A549 (cell line): ENCODE measurements at regions not wholly inside any gene's neighbourhood (a gene's known extent, or its start where the extent isn't known, plus 50 kb on each side); places are given as distances from the start of the nearest gene placed in this dataset.

Experiments
- ATAC-seq, 2 experiments: fragments of 200-7000 bp in 1 of 2; fragments of >200 bp in 1 of 2; cut with Nextera tagmentation in 1 of 2; cut with Tn5 transposase in 1 of 2; 3 replicates each; pipeline versions ENCODE4 v1.8.0 to v1.9.1; 2018 to 2020; ENCODE audit warnings: mild to moderate bottlenecking in 1 of 2, moderate library complexity in 1 of 2
- CTCF ChIA-PET: fragments of 300-600 bp; sonication (Branson Sonifier 250); formaldehyde crosslinking; extraction: SDS; loops from one replicate; lab custom pipeline; 2021; ENCODE audit warnings: antibody characterized with exemption, inconsistent platforms; lab: Yijun Ruan, JAX
- POLR2A ChIA-PET: fragments of 350-600 bp; formaldehyde crosslinking; extraction: SDS; loops from one replicate; lab custom pipeline; 2021; ENCODE audit warnings: antibody characterized with exemption, inconsistent platforms; lab: Yijun Ruan, JAX
- DNase-seq, 2 experiments: peaks; one replicate each; pipeline versions ENCODE4 v3.0.0 to v3.0.0-alpha.2; 2011 to 2016; ENCODE audit warnings: low read depth in 1 of 2, low spot score in 1 of 2
- FAIRE-seq: peaks from 2 replicates; lab custom pipeline; 2011; peaks lifted over from hg19 to GRCh38; lab: Jason Lieb, UNC
- H3K27ac ChIP-seq, 2 experiments: fragments of >200 bp; sonication (Bioruptor Twin); formaldehyde crosslinking; 3 replicates each; pipeline ENCODE4 v1.5.1; 2016 to 2017
- H3K4me1 ChIP-seq: fragments of >200 bp; sonication (Bioruptor Twin); formaldehyde crosslinking; 3 replicates; pipeline ENCODE4 v1.6.1; 2016
- H3K4me2 ChIP-seq: fragments of >200 bp; sonication (Bioruptor Twin); formaldehyde crosslinking; 3 replicates; pipeline ENCODE4 v1.6.1; 2016
- H3K4me3 ChIP-seq: fragments of >200 bp; sonication (Bioruptor Twin); formaldehyde crosslinking; 3 replicates; pipeline ENCODE4 v1.5.1; 2016
- H3K9me3 ChIP-seq: fragments of >200 bp; sonication (Bioruptor Twin); formaldehyde crosslinking; 3 replicates; pipeline ENCODE4 v1.6.1; 2016
- ATOH8 ChIP-seq: fragments of 250-450 bp; sonication (Bioruptor Pico); IDR thresholded peaks from 2 replicates; pipeline ENCODE4 v1.5.0; 2020; ENCODE audit warnings: low read depth, mild to moderate bottlenecking, moderate library complexity
- CBX2 ChIP-seq: fragments of 200-600 bp; sonication (generic); IDR thresholded peaks from 2 replicates; pipeline ENCODE4 v1.6.1; 2016; ENCODE audit warnings: low read depth, mild to moderate bottlenecking, borderline replicate concordance
- CBX8 ChIP-seq: fragments of 200-600 bp; sonication (generic); IDR thresholded peaks from 2 replicates; pipeline ENCODE4 v1.6.1; 2016
- CHD2 ChIP-seq: fragments of 150-350 bp; IDR thresholded peaks from 2 replicates; pipeline ENCODE4 v1.6.1; 2014; ENCODE audit warnings: low read length; ENCODE audit not compliant: partially characterized antibody
- CTCF ChIP-seq: fragments of >200 bp; sonication (Bioruptor Twin); formaldehyde crosslinking; IDR thresholded peaks from 3 replicates; pipeline ENCODE4 v1.5.1; 2016
- EHF ChIP-seq: fragments of 250-450 bp; sonication (Bioruptor Pico); IDR thresholded peaks from 2 replicates; pipeline ENCODE4 v1.5.0; 2020; ENCODE audit warnings: mild to moderate bottlenecking
- EP300 ChIP-seq, 2 experiments: fragments of >200 bp; sonication (Bioruptor Twin); formaldehyde crosslinking; IDR thresholded peaks; 2 replicates in 1 of 2; 3 replicates in 1 of 2; pipeline ENCODE4 v1.6.1; 2016 to 2017
- FOSL2 ChIP-seq, 2 experiments: fragments of 450-650 bp in 1 of 2; fragments of >200 bp in 1 of 2; sonication (Bioruptor Twin) in 1 of 2; formaldehyde crosslinking; IDR thresholded peaks; 2 replicates each; pipeline versions ENCODE4 v1.5.0 to v1.6.1; 2016 to 2020; ENCODE audit warnings: mild to moderate bottlenecking in 1 of 2, moderate library complexity in 1 of 2
- FOXS1 ChIP-seq: fragments of 250-450 bp; sonication (Bioruptor Pico); IDR thresholded peaks from 2 replicates; pipeline ENCODE4 v1.5.0; 2020; ENCODE audit warnings: mild to moderate bottlenecking, moderate library complexity
- HDAC2 ChIP-seq: fragments of 200-600 bp; sonication (generic); IDR thresholded peaks from 2 replicates; pipeline ENCODE4 v1.6.1; 2016
- HES2 ChIP-seq: fragments of >200 bp; sonication (Bioruptor Twin); formaldehyde crosslinking; IDR thresholded peaks from 2 replicates; pipeline ENCODE4 v1.6.1; 2016
- HOXB13 ChIP-seq: fragments of 250-450 bp; sonication (Bioruptor Pico); IDR thresholded peaks from 2 replicates; pipeline ENCODE4 v1.5.0; 2020; ENCODE audit warnings: low read depth, mild to moderate bottlenecking, moderate library complexity
- HOXB5 ChIP-seq: fragments of 250-450 bp; sonication (Bioruptor Pico); IDR thresholded peaks from 2 replicates; pipeline ENCODE4 v1.5.0; 2020; ENCODE audit warnings: mild to moderate bottlenecking, moderate library complexity
- JUNB ChIP-seq: fragments of >200 bp; sonication (Bioruptor Twin); formaldehyde crosslinking; IDR thresholded peaks from 2 replicates; pipeline ENCODE4 v1.6.1; 2016
- KDM1A ChIP-seq: fragments of 200-600 bp; sonication (generic); IDR thresholded peaks from 2 replicates; pipeline ENCODE4 v1.6.1; 2016; ENCODE audit warnings: low read depth, mild to moderate bottlenecking
- NR3C1 ChIP-seq: fragments of >200 bp; sonication (Bioruptor Twin); formaldehyde crosslinking; IDR thresholded peaks from 3 replicates; pipeline ENCODE4 v1.6.1; 2017
- PBX3 ChIP-seq: IDR thresholded peaks from 2 replicates; pipeline ENCODE4 v1.6.1; 2012
- POLR2AphosphoS2 ChIP-seq: conservative IDR thresholded peaks from 2 replicates; pipeline ENCODE4 v1.6.1; 2012; ENCODE audit warnings: low read length, improper control_type of control experiment, inconsistent platforms
- RNF2 ChIP-seq: fragments of 200-600 bp; sonication (generic); IDR thresholded peaks from 2 replicates; pipeline ENCODE4 v1.6.1; 2016; ENCODE audit warnings: low read depth, mild to moderate bottlenecking, antibody characterized with exemption, moderate library complexity, borderline replicate concordance
- TFCP2L1 ChIP-seq: fragments of 250-450 bp; sonication (Bioruptor Pico); IDR thresholded peaks from 2 replicates; pipeline ENCODE4 v1.5.0; 2021; ENCODE audit warnings: mild to moderate bottlenecking
- ZC3H11A ChIP-seq: fragments of 450-650 bp; IDR thresholded peaks from 2 replicates; pipeline ENCODE4 v1.6.1; 2014; ENCODE audit warnings: antibody characterized with exemption, mild to moderate bottlenecking
- ZFP36 ChIP-seq: fragments of 450-650 bp; IDR thresholded peaks from 2 replicates; pipeline ENCODE4 v1.6.1; 2014; ENCODE audit warnings: borderline replicate concordance; ENCODE audit not compliant: partially characterized antibody
- ZNF302 ChIP-seq: fragments of 250-450 bp; sonication (Bioruptor Pico); IDR thresholded peaks from 2 replicates; pipeline ENCODE4 v1.9.0; 2021; ENCODE audit warnings: inconsistent platforms, mild to moderate bottlenecking, moderate library complexity
- ZSCAN20 ChIP-seq: fragments of 250-450 bp; sonication (Bioruptor Pico); IDR thresholded peaks from 2 replicates; pipeline ENCODE4 v1.8.0; 2022; ENCODE audit warnings: mild to moderate bottlenecking, moderate library complexity
- WGBS: methylation state at CpG from one replicate; pipeline ENCODE4 v1.1.6; 2017; ENCODE audit errors: missing lambda C conversion rate; 5-methylcytosine and 5-hydroxymethylcytosine counted together

- no peak for TF ChIP-seq FOXS1 (CRISPR knock-in tag)
These were observed 117.4 kb upstream of the GRPR start (continued) for GRCh38 chrX:16005917-16006316.

- TF ChIP-seq EHF (CRISPR knock-in tag) (no peak), TFCP2L1 (CRISPR knock-in tag) (no peak), POLR2AphosphoS2 (no peak), FOSL2 (IDR thresholded peaks at IDR 0.05) (no peak), FOSL2 (CRISPR knock-in tag; IDR thresholded peaks at IDR 0.05) (no peak), ZNF302 (CRISPR knock-in tag) (no peak), EP300 (IDR thresholded peaks at IDR 0.05) (no peak), FOXS1 (CRISPR knock-in tag) (no peak)
- no peaks in the 10 kb centered on the region for H3K4me1 ChIP-seq
- DNase-seq (no peak), FAIRE-seq (no peak), ATAC-seq (no peak)
- ChIA-PET POLR2A (no interaction called here), CTCF (no interaction called here)
- H3K9me3 ChIP-seq: no peaks in the 10 kb centered on the region
- H3K27ac ChIP-seq: no peak overlapping the region
- WGBS: 14% methylated on average over 1 of the region's 1 CpG
- H3K4me2 ChIP-seq: no peak overlapping the region
- H3K4me3 ChIP-seq: no peak overlapping the region
These were observed 121.2 kb upstream of the GRPR start for GRCh38 chrX:16002185-16002584.

- Histone ChIP-seq H3K4me3 (no peak overlapping the region), H3K27ac (no peak overlapping the region), H3K4me2 (no peak overlapping the region), H3K9me3 (no peaks in the 10 kb centered on the region), H3K4me1 (no peaks in the 10 kb centered on the region)
- CTCF ChIA-PET: no interaction called here
- WGBS: 21% methylated on average over 2 of the region's 2 CpGs
- ATAC-seq (no peak), DNase-seq (no peak), FAIRE-seq (no peak)
- POLR2A ChIA-PET: no interaction called here
- no peak for TF ChIP-seq ZSCAN20
- TF ChIP-seq KDM1A: no peak
- TF ChIP-seq HOXB5: no peak
- no peak for TF ChIP-seq HOXB13 (CRISPR knock-in tag)
- TF ChIP-seq CTCF: no peak
- no peak for TF ChIP-seq NR3C1
- TF ChIP-seq ATOH8: no peak
- no peak for TF ChIP-seq HDAC2
- TF ChIP-seq ZFP36: no peak
- no peak for TF ChIP-seq CHD2
- no peak for TF ChIP-seq FOXS1 (CRISPR knock-in tag)
- TF ChIP-seq CBX2: no peak
- no peak for TF ChIP-seq TFCP2L1 (CRISPR knock-in tag)
- TF ChIP-seq EP300 (IDR thresholded peaks at IDR 0.05): no peak
- no peak for TF ChIP-seq CBX8
- TF ChIP-seq ZC3H11A: no peak
- TF ChIP-seq RNF2: no peak
- no peak for TF ChIP-seq PBX3
- TF ChIP-seq HES2: no peak
- TF ChIP-seq JUNB: no peak
These were observed 125.0 kb upstream of the GRPR start for GRCh38 chrX:15998350-15998749.
